NOMO-1 treated with DMSO at 0.1 percent for 48 hours (cell line): ENCODE measurements at regions not wholly inside any gene's neighbourhood (a gene's known extent, or its start where the extent isn't known, plus 50 kb on each side); places are given as distances from the start of the nearest gene placed in this dataset.

ENCODE experiments used
- DNase-seq: peaks from one replicate; lab custom pipeline; 2025; ENCODE audit not compliant: unreplicated experiment; lab: John Stamatoyannopoulos, UW

GRCh38 chr9:86731511-86732063 is 215.7 kb downstream of the GAS1 start:
- DNase-seq = no peak

- no peak for DNase-seq
Measured at GRCh38 chr9:86730163-86730928, 217.0 kb downstream of the GAS1 start.

GRCh38 chr9:86724529-86724928 is 222.8 kb downstream of the GAS1 start:
- no peak for DNase-seq

- DNase-seq = no peak
Measured at GRCh38 chr9:86723346-86723745, 224.0 kb downstream of the GAS1 start.

GRCh38 chr9:86722706-86723075 is 224.6 kb downstream of the GAS1 start:
- no peak for DNase-seq

- no peak for DNase-seq
Measured at GRCh38 chr9:86721843-86722705, 225.2 kb downstream of the GAS1 start.

GRCh38 chr9:86721226-86721781 is 226.0 kb downstream of the GAS1 start:
- no peak for DNase-seq

- DNase-seq = no peak
Measured at GRCh38 chr9:86720639-86721225, 226.6 kb downstream of the GAS1 start.

GRCh38 chr9:86718388-86719049 is 228.8 kb downstream of the GAS1 start:
- no peak for DNase-seq

GRCh38 chr9:86716326-86716922 is 230.9 kb downstream of the GAS1 start:
- no peak for DNase-seq

GRCh38 chr9:86714999-86715398 is 232.3 kb downstream of the GAS1 start:
- DNase-seq = no peak

- DNase-seq = no peak
Measured at GRCh38 chr9:86713970-86714369, 233.3 kb downstream of the GAS1 start.

GRCh38 chr9:86713470-86713869 is 233.8 kb downstream of the GAS1 start:
- DNase-seq = no peak

GRCh38 chr9:86708918-86709835 is 238.1 kb downstream of the GAS1 start:
- DNase-seq = no peak

GRCh38 chr9:86707932-86708510 is 239.3 kb downstream of the GAS1 start:
- no peak for DNase-seq

- no peak for DNase-seq
Measured at GRCh38 chr9:86706391-86706790, 240.9 kb downstream of the GAS1 start.

- DNase-seq = no peak
Measured at GRCh38 chr9:86705490-86705889, 241.8 kb downstream of the GAS1 start.

- DNase-seq = no peak
Measured at GRCh38 chr9:86703346-86703745, 244.0 kb downstream of the GAS1 start.

- DNase-seq = no peak
Measured at GRCh38 chr9:86700629-86701028, 246.7 kb downstream of the GAS1 start.
